PFSK-1 (cell line): ENCODE measurements at regions not wholly inside any gene's neighbourhood (a gene's known extent, or its start where the extent isn't known, plus 50 kb on each side); places are given as distances from the start of the nearest gene placed in this dataset.

ENCODE experiments used
- POLR2AphosphoS5 ChIP-seq: IDR thresholded peaks from 2 replicates; pipeline ENCODE4 v1.6.1; 2012; ENCODE audit warnings: low read depth, mild to moderate bottlenecking, control low read depth, low read length, moderate library complexity
- TAF1 ChIP-seq: IDR thresholded peaks from 2 replicates; pipeline ENCODE4 v1.6.1; 2012; ENCODE audit warnings: low read length, control low read depth, borderline replicate concordance; ENCODE audit not compliant: insufficient read depth

- TF ChIP-seq POLR2AphosphoS5 (no peak), TAF1 (no peak)
These were observed 1216.2 kb downstream of the ROBO2 start for GRCh38 chr3:78256123-78256522.
